ENCODE measurements at regions not wholly inside any gene's neighbourhood (a gene's known extent, or its start where the extent isn't known, plus 50 kb on each side); places are given as distances from the start of the nearest gene placed in this dataset.
A peak's percentile ranks its signal among the peaks of the same experiment; 100 is the strongest.

- Histone ChIP-seq H3K27me3 (ENCODE audit: control insufficient read depth in 3 of 3, insufficient read depth in 3 of 3, low read depth in 1 of 3, low read length in 3 of 3) (no peaks in the 10 kb centered on the region), H3K14ac (ENCODE audit: low read length) (no peak overlapping the region), H3K4me1 (ENCODE audit: control insufficient read depth in 2 of 2, insufficient read depth in 1 of 2, low read depth in 1 of 2, low read length in 2 of 2) (peaks cover 31 to 36% of the 10 kb centered on the region in 2 donors), H3K9me3 (replicated peaks in 1 of 2; ENCODE audit: control insufficient read depth in 2 of 2, insufficient read depth in 1 of 2, low read depth in 1 of 2, low read length in 2 of 2) (no peaks in the 10 kb centered on the region), H3K4ac (ENCODE audit: low read length) (no peak overlapping the region), H3K36me3 (replicated peaks in 1 of 2; ENCODE audit: control insufficient read depth in 2 of 2, insufficient read depth in 2 of 2, low read length in 2 of 2) (no peaks in the 10 kb centered on the region), H3K23ac (ENCODE audit: low read depth, low read length, poor library complexity) (no peak overlapping the region), H3K79me1 (ENCODE audit: low read depth, low read length) (no peaks in the 10 kb centered on the region), H2BK120ac (ENCODE audit: low read depth, low read length) (no peak overlapping the region), H2BK5ac (ENCODE audit: low read length) (no peak overlapping the region), H3K18ac (ENCODE audit: low read length) (no peak overlapping the region), H3K4me2 (ENCODE audit: insufficient read depth, low read length, poor library complexity, severe bottlenecking) (no peak overlapping the region), H4K8ac (ENCODE audit: low read depth, low read length) (no peak overlapping the region), H3K27ac (replicated peaks; ENCODE audit: low read length) (no peak overlapping the region), H4K91ac (ENCODE audit: low read depth, low read length, poor library complexity) (no peak overlapping the region), H2AK5ac (ENCODE audit: low read depth, low read length) (no peak overlapping the region), H2BK12ac (ENCODE audit: low read length) (no peak overlapping the region), H2AFZ (ENCODE audit: low read length) (peak overlapping the region; percentile 54), H2BK15ac (ENCODE audit: low read length) (peak overlapping the region; percentile 33), H3K9ac (ENCODE audit: low read depth, low read length, poor library complexity) (no peak overlapping the region), H3K4me3 (ENCODE audit: low read length in 2 of 2) (peak overlapping the region in 1 of 2 donors; percentile 4)
- DNase-seq (ENCODE audit: low spot score) = peak; percentile 23
- WGBS, 2 donors (ENCODE audit: extremely low coverage in 2 of 2, insufficient read length in 2 of 2, insufficient replicate concordance in 1 of 2) = no CpG with 5 or more reads among the region's 14 CpGs
These were observed 321.5 kb upstream of the JARID2 start for GRCh38 chr6:14924126-14925024.

- no peak overlapping the region for H3K4ac ChIP-seq (ENCODE audit: low read length)
- no peak overlapping the region for H2BK15ac ChIP-seq (ENCODE audit: low read length)
- DNase-seq (ENCODE audit: low spot score) = no peak
- H3K27me3 ChIP-seq (ENCODE audit: control insufficient read depth in 3 of 3, insufficient read depth in 3 of 3, low read depth in 1 of 3, low read length in 3 of 3) = no peaks in the 10 kb centered on the region
- no peak overlapping the region for H3K18ac ChIP-seq (ENCODE audit: low read length)
- no peak overlapping the region for H2BK12ac ChIP-seq (ENCODE audit: low read length)
- H3K4me3 ChIP-seq (ENCODE audit: low read length in 2 of 2) = peak overlapping the region in 1 of 2 donors; percentile 4
- no peak overlapping the region for H2AK5ac ChIP-seq (ENCODE audit: low read depth, low read length)
- no peak overlapping the region for H3K14ac ChIP-seq (ENCODE audit: low read length)
- H2BK5ac ChIP-seq (ENCODE audit: low read length) = no peak overlapping the region
- no peak overlapping the region for H4K91ac ChIP-seq (ENCODE audit: low read depth, low read length, poor library complexity)
- H3K9ac ChIP-seq (ENCODE audit: low read depth, low read length, poor library complexity) = no peak overlapping the region
- no peaks in the 10 kb centered on the region for H3K79me1 ChIP-seq (ENCODE audit: low read depth, low read length)
- H3K23ac ChIP-seq (ENCODE audit: low read depth, low read length, poor library complexity) = no peak overlapping the region
- H3K36me3 ChIP-seq (replicated peaks in 1 of 2; ENCODE audit: control insufficient read depth in 2 of 2, insufficient read depth in 2 of 2, low read length in 2 of 2) = no peaks in the 10 kb centered on the region
- H3K4me2 ChIP-seq (ENCODE audit: insufficient read depth, low read length, poor library complexity, severe bottlenecking) = no peak overlapping the region
- WGBS, 2 donors (ENCODE audit: extremely low coverage in 2 of 2, insufficient read length in 2 of 2, insufficient replicate concordance in 1 of 2) = no CpG with 5 or more reads among the region's 5 CpGs
- no peaks in the 10 kb centered on the region for H3K9me3 ChIP-seq (replicated peaks in 1 of 2; ENCODE audit: control insufficient read depth in 2 of 2, insufficient read depth in 1 of 2, low read depth in 1 of 2, low read length in 2 of 2)
- H3K27ac ChIP-seq (replicated peaks; ENCODE audit: low read length) = no peak overlapping the region
- peak overlapping the region; percentile 54 for H2AFZ ChIP-seq (ENCODE audit: low read length)
- no peak overlapping the region for H2BK120ac ChIP-seq (ENCODE audit: low read depth, low read length)
- H4K8ac ChIP-seq (ENCODE audit: low read depth, low read length) = no peak overlapping the region
- H3K4me1 ChIP-seq (ENCODE audit: control insufficient read depth in 2 of 2, insufficient read depth in 1 of 2, low read depth in 1 of 2, low read length in 2 of 2) = peaks cover 31 to 36% of the 10 kb centered on the region in 2 donors
These were observed 320.7 kb upstream of the JARID2 start for GRCh38 chr6:14925025-14925698.

GRCh38 chr6:14925699-14926026 is 320.2 kb upstream of the JARID2 start:
- DNase-seq (ENCODE audit: low spot score) = no peak
- H2AFZ ChIP-seq (ENCODE audit: low read length) = no peak overlapping the region
- no peaks in the 10 kb centered on the region for H3K9me3 ChIP-seq (replicated peaks in 1 of 2; ENCODE audit: control insufficient read depth in 2 of 2, insufficient read depth in 1 of 2, low read depth in 1 of 2, low read length in 2 of 2)
- H2BK12ac ChIP-seq (ENCODE audit: low read length) = no peak overlapping the region
- H4K91ac ChIP-seq (ENCODE audit: low read depth, low read length, poor library complexity) = no peak overlapping the region
- no peak overlapping the region for H3K4me2 ChIP-seq (ENCODE audit: insufficient read depth, low read length, poor library complexity, severe bottlenecking)
- no peak overlapping the region for H3K4ac ChIP-seq (ENCODE audit: low read length)
- no peak overlapping the region for H2BK15ac ChIP-seq (ENCODE audit: low read length)
- H4K8ac ChIP-seq (ENCODE audit: low read depth, low read length) = no peak overlapping the region
- no peak overlapping the region for H3K4me3 ChIP-seq (ENCODE audit: low read length in 2 of 2)
- H3K14ac ChIP-seq (ENCODE audit: low read length) = no peak overlapping the region
- no peak overlapping the region for H2BK120ac ChIP-seq (ENCODE audit: low read depth, low read length)
- no peak overlapping the region for H3K27ac ChIP-seq (replicated peaks; ENCODE audit: low read length)
- H3K27me3 ChIP-seq (ENCODE audit: control insufficient read depth in 3 of 3, insufficient read depth in 3 of 3, low read depth in 1 of 3, low read length in 3 of 3) = no peaks in the 10 kb centered on the region
- H2BK5ac ChIP-seq (ENCODE audit: low read length) = no peak overlapping the region
- no peak overlapping the region for H3K23ac ChIP-seq (ENCODE audit: low read depth, low read length, poor library complexity)
- H2AK5ac ChIP-seq (ENCODE audit: low read depth, low read length) = no peak overlapping the region
- peaks cover 31 to 36% of the 10 kb centered on the region in 2 donors for H3K4me1 ChIP-seq (ENCODE audit: control insufficient read depth in 2 of 2, insufficient read depth in 1 of 2, low read depth in 1 of 2, low read length in 2 of 2)
- no peak overlapping the region for H3K18ac ChIP-seq (ENCODE audit: low read length)
- no peaks in the 10 kb centered on the region for H3K79me1 ChIP-seq (ENCODE audit: low read depth, low read length)
- no peak overlapping the region for H3K9ac ChIP-seq (ENCODE audit: low read depth, low read length, poor library complexity)
- WGBS, 2 donors (ENCODE audit: extremely low coverage in 2 of 2, insufficient read length in 2 of 2, insufficient replicate concordance in 1 of 2) = no CpG with 5 or more reads among the region's 3 CpGs
- no peaks in the 10 kb centered on the region for H3K36me3 ChIP-seq (replicated peaks in 1 of 2; ENCODE audit: control insufficient read depth in 2 of 2, insufficient read depth in 2 of 2, low read length in 2 of 2)

GRCh38 chr6:14927398-14927797 is 318.5 kb upstream of the JARID2 start:
- DNase-seq (ENCODE audit: low spot score) = no peak
- peaks cover 21 to 22% of the 10 kb centered on the region in 2 donors for H3K4me1 ChIP-seq (ENCODE audit: control insufficient read depth in 2 of 2, insufficient read depth in 1 of 2, low read depth in 1 of 2, low read length in 2 of 2)
- no peak overlapping the region for H2AFZ ChIP-seq (ENCODE audit: low read length)
- no peak overlapping the region for H3K18ac ChIP-seq (ENCODE audit: low read length)
- no peak overlapping the region for H2BK120ac ChIP-seq (ENCODE audit: low read depth, low read length)
- no peaks in the 10 kb centered on the region for H3K9me3 ChIP-seq (replicated peaks in 1 of 2; ENCODE audit: control insufficient read depth in 2 of 2, insufficient read depth in 1 of 2, low read depth in 1 of 2, low read length in 2 of 2)
- no peak overlapping the region for H2AK5ac ChIP-seq (ENCODE audit: low read depth, low read length)
- H4K91ac ChIP-seq (ENCODE audit: low read depth, low read length, poor library complexity) = no peak overlapping the region
- no peak overlapping the region for H3K4me2 ChIP-seq (ENCODE audit: insufficient read depth, low read length, poor library complexity, severe bottlenecking)
- H3K9ac ChIP-seq (ENCODE audit: low read depth, low read length, poor library complexity) = no peak overlapping the region
- H3K36me3 ChIP-seq (replicated peaks in 1 of 2; ENCODE audit: control insufficient read depth in 2 of 2, insufficient read depth in 2 of 2, low read length in 2 of 2) = no peaks in the 10 kb centered on the region
- H3K27ac ChIP-seq (replicated peaks; ENCODE audit: low read length) = no peak overlapping the region
- no peak overlapping the region for H3K4me3 ChIP-seq (ENCODE audit: low read length in 2 of 2)
- H3K79me1 ChIP-seq (ENCODE audit: low read depth, low read length) = no peaks in the 10 kb centered on the region
- H2BK15ac ChIP-seq (ENCODE audit: low read length) = no peak overlapping the region
- WGBS, 2 donors (ENCODE audit: extremely low coverage in 2 of 2, insufficient read length in 2 of 2, insufficient replicate concordance in 1 of 2) = no CpG with 5 or more reads among the region's 7 CpGs
- H3K27me3 ChIP-seq (ENCODE audit: control insufficient read depth in 3 of 3, insufficient read depth in 3 of 3, low read depth in 1 of 3, low read length in 3 of 3) = no peaks in the 10 kb centered on the region
- no peak overlapping the region for H3K4ac ChIP-seq (ENCODE audit: low read length)
- no peak overlapping the region for H3K23ac ChIP-seq (ENCODE audit: low read depth, low read length, poor library complexity)
- no peak overlapping the region for H4K8ac ChIP-seq (ENCODE audit: low read depth, low read length)
- H3K14ac ChIP-seq (ENCODE audit: low read length) = no peak overlapping the region
- H2BK12ac ChIP-seq (ENCODE audit: low read length) = no peak overlapping the region
- no peak overlapping the region for H2BK5ac ChIP-seq (ENCODE audit: low read length)
